Osteoblast (primary cell): ENCODE measurements at regions not wholly inside any gene's neighbourhood (a gene's known extent, or its start where the extent isn't known, plus 50 kb on each side); places are given as distances from the start of the nearest gene placed in this dataset.

Source experiments
- DNase-seq: peaks from one replicate; pipeline ENCODE4 v3.0.0; 2011; ENCODE audit warnings: low spot score, mixed read lengths; ENCODE audit not compliant: insufficient read length; ENCODE audit errors: missing footprints
- H2AFZ ChIP-seq: 2 replicates; pipeline ENCODE4 v1.6.0; 2011; ENCODE audit warnings: mild to moderate bottlenecking, low read length
- H3K27ac ChIP-seq: 2 replicates; pipeline ENCODE4 v1.5.1; 2011; ENCODE audit warnings: mild to moderate bottlenecking, low read depth, low read length, moderate library complexity
- H3K27me3 ChIP-seq: 2 replicates; pipeline ENCODE4 v1.6.0; 2012; ENCODE audit warnings: mild to moderate bottlenecking, control low read depth, inconsistent platforms, low read length, moderate library complexity; ENCODE audit not compliant: insufficient read depth
- H3K36me3 ChIP-seq: 2 replicates; pipeline ENCODE4 v1.5.1; 2011; ENCODE audit warnings: mild to moderate bottlenecking, low read length, control low read depth, moderate library complexity; ENCODE audit not compliant: insufficient read depth
- H3K4me1 ChIP-seq: 2 replicates; pipeline ENCODE4 v1.5.1; 2011; ENCODE audit warnings: mild to moderate bottlenecking, low read length, control low read depth, moderate library complexity; ENCODE audit not compliant: insufficient read depth
- H3K4me2 ChIP-seq: 2 replicates; pipeline ENCODE4 v1.6.0; 2011; ENCODE audit warnings: mild to moderate bottlenecking, low read length; ENCODE audit not compliant: insufficient read depth
- H3K4me3 ChIP-seq: fragments of 200-600 bp; sonication (generic); 3 replicates; pipeline ENCODE4 v1.5.1; 2012; ENCODE audit warnings: mild to moderate bottlenecking, low read length, inconsistent platforms; ENCODE audit not compliant: insufficient read depth
- H3K79me2 ChIP-seq: 2 replicates; pipeline ENCODE4 v1.6.0; 2012; ENCODE audit warnings: mild to moderate bottlenecking, low read length, control low read depth, inconsistent platforms; ENCODE audit not compliant: insufficient read depth
- H3K9me3 ChIP-seq: 2 replicates; pipeline ENCODE4 v1.5.1; 2011; ENCODE audit warnings: low read depth, low read length, control low read depth
- H4K20me1 ChIP-seq: 2 replicates; pipeline ENCODE4 v1.6.0; 2012; ENCODE audit warnings: mild to moderate bottlenecking, low read length, control low read depth; ENCODE audit not compliant: insufficient read depth
- CTCF ChIP-seq: IDR thresholded peaks from 2 replicates; pipeline ENCODE4 v1.5.1; 2011; ENCODE audit warnings: mild to moderate bottlenecking, low read depth, low read length, moderate library complexity; ENCODE audit errors: extremely low read depth

- no peak overlapping the region for H3K27ac ChIP-seq
- DNase-seq = no peak
Observed at GRCh38 chr12:19922717-19923116, 445.6 kb upstream of the PDE3A start.

GRCh38 chr12:19924360-19924759, 444.0 kb upstream of the PDE3A start:
- Histone ChIP-seq H3K4me1 (no peaks in the 10 kb centered on the region), H3K9me3 (no peaks in the 10 kb centered on the region), H3K27ac (no peak overlapping the region), H3K79me2 (no peaks in the 10 kb centered on the region), H2AFZ (no peak overlapping the region), H3K4me2 (no peak overlapping the region), H4K20me1 (no peaks in the 10 kb centered on the region), H3K27me3 (no peaks in the 10 kb centered on the region), H3K36me3 (no peaks in the 10 kb centered on the region), H3K4me3 (no peak overlapping the region)
- TF ChIP-seq CTCF = no peak
- DNase-seq = no peak

More at GRCh38 chr12:19922717-19923116, 445.6 kb upstream of the PDE3A start:
- Histone ChIP-seq H3K79me2 (no peaks in the 10 kb centered on the region), H2AFZ (no peak overlapping the region), H3K4me1 (no peaks in the 10 kb centered on the region), H3K4me3 (no peak overlapping the region), H3K9me3 (no peaks in the 10 kb centered on the region), H4K20me1 (no peaks in the 10 kb centered on the region), H3K27me3 (no peaks in the 10 kb centered on the region), H3K36me3 (no peaks in the 10 kb centered on the region), H3K4me2 (no peak overlapping the region)
- TF ChIP-seq CTCF = no peak

GRCh38 chr12:19925841-19926240, 442.5 kb upstream of the PDE3A start:
- Histone ChIP-seq H3K36me3 (no peaks in the 10 kb centered on the region), H4K20me1 (no peaks in the 10 kb centered on the region), H3K4me1 (no peaks in the 10 kb centered on the region), H3K4me2 (no peak overlapping the region), H3K4me3 (no peak overlapping the region), H3K27me3 (no peaks in the 10 kb centered on the region), H2AFZ (no peak overlapping the region), H3K9me3 (no peaks in the 10 kb centered on the region), H3K27ac (no peak overlapping the region), H3K79me2 (no peaks in the 10 kb centered on the region)
- TF ChIP-seq CTCF = no peak
- no peak for DNase-seq

GRCh38 chr12:19926266-19926665, 442.1 kb upstream of the PDE3A start:
- Histone ChIP-seq H3K4me1 (no peaks in the 10 kb centered on the region), H3K27me3 (no peaks in the 10 kb centered on the region), H3K4me3 (no peak overlapping the region), H3K27ac (no peak overlapping the region), H4K20me1 (no peaks in the 10 kb centered on the region), H3K9me3 (no peaks in the 10 kb centered on the region), H2AFZ (no peak overlapping the region), H3K4me2 (no peak overlapping the region), H3K36me3 (no peaks in the 10 kb centered on the region), H3K79me2 (no peaks in the 10 kb centered on the region)
- DNase-seq = no peak
- TF ChIP-seq CTCF = no peak
